HCT116 (cell line): ENCODE measurements at regions not wholly inside any gene's neighbourhood (a gene's known extent, or its start where the extent isn't known, plus 50 kb on each side); places are given as distances from the start of the nearest gene placed in this dataset.

Experiments
- ATAC-seq: fragments of 200-7000 bp; cut with Tn5 transposase; 2 replicates; pipeline ENCODE4 v1.9.1; 2020; ENCODE audit warnings: mild to moderate bottlenecking, moderate library complexity
- BruUV-seq: library from RNA; stranded (reverse); fragments of 400-500 nt; replicated peaks from 2 replicates; lab custom pipeline; 2021; lab: Mats Ljungman, UMichigan
- CTCF ChIA-PET: fragments of 300-600 bp; sonication (Branson Sonifier 250); formaldehyde crosslinking; loops from one replicate; lab custom pipeline; 2021; ENCODE audit warnings: antibody characterized with exemption; lab: Charles Lee
- POLR2A ChIA-PET: fragments of 300-600, 350-600 bp; sonication (Branson Sonifier 250); formaldehyde crosslinking; loops from one replicate; lab custom pipeline; 2021; ENCODE audit warnings: antibody characterized with exemption; lab: Charles Lee
- RAD21 ChIA-PET, 2 experiments: fragments of 300-600 bp; sonication (Branson Sonifier 250); formaldehyde crosslinking; loops; one replicate each; lab custom pipeline; 2023; ENCODE audit warnings: low total read pairs in 2 of 2; ENCODE audit not compliant: uncharacterized antibody in 2 of 2, unreplicated experiment in 2 of 2, low non-redundant PET in 1 of 2; lab: Charles Lee
- DNase-seq: peaks from one replicate; pipeline ENCODE4 v3.0.0-alpha.2; 2010; ENCODE audit warnings: low read depth, low spot score
- H2AFZ ChIP-seq: fragments of 200-600 bp; shearing (Covaris generic), sonication (generic); 2 replicates; pipeline ENCODE4 v1.6.1; 2017; ENCODE audit warnings: low read depth, mixed run types, mixed read lengths, antibody characterized with exemption, low read length; ENCODE audit not compliant: poor library complexity, severe bottlenecking
- H3K27ac ChIP-seq: 2 replicates; pipeline ENCODE4 v1.5.1; 2012; ENCODE audit warnings: low read depth, low read length
- H3K27me3 ChIP-seq: fragments of 200-600 bp; sonication (generic); 2 replicates; pipeline ENCODE4 v1.6.1; 2016; ENCODE audit warnings: mixed run types, low read length, mixed read lengths; ENCODE audit not compliant: insufficient read depth
- H3K36me3 ChIP-seq, 2 experiments: fragments of 200-500 bp in 1 of 2; fragments of 200-600 bp in 1 of 2; sonication (Bioruptor generic) in 1 of 2; sonication (generic) in 1 of 2; 2 replicates each; pipeline versions ENCODE4 v1.5.1 to v1.6.1; 2014 to 2016; ENCODE audit warnings: low read length in 2 of 2, inconsistent platforms in 1 of 2, mixed read lengths in 1 of 2, mixed run types in 1 of 2; ENCODE audit not compliant: insufficient read depth in 2 of 2, control insufficient read depth in 1 of 2
- H3K4me1 ChIP-seq, 2 experiments: fragments of 200-600 bp in 1 of 2; sonication (generic) in 1 of 2; 2 replicates each; pipeline versions ENCODE4 v1.5.1 to v1.6.1; 2012 to 2017; ENCODE audit warnings: low read length in 2 of 2, inconsistent platforms in 1 of 2, mild to moderate bottlenecking in 1 of 2, mixed read lengths in 1 of 2, mixed run types in 1 of 2, moderate library complexity in 1 of 2; ENCODE audit not compliant: insufficient read depth in 2 of 2, control insufficient read depth in 1 of 2
- H3K4me2 ChIP-seq: fragments of 200-600 bp; sonication (generic); 2 replicates; pipeline ENCODE4 v1.6.1; 2017; ENCODE audit warnings: mixed run types, low read length, mixed read lengths
- H3K4me3 ChIP-seq, 2 experiments: fragments of 200-600 bp in 1 of 2; sonication (generic) in 1 of 2; replicated peaks in 1 of 2; 2 replicates each; pipeline ENCODE4 v1.5.1; 2011 to 2016; ENCODE audit warnings: low read length in 2 of 2, control low read depth in 1 of 2, low read depth in 1 of 2, mild to moderate bottlenecking in 1 of 2, mixed read lengths in 1 of 2, mixed run types in 1 of 2
- H3K79me2 ChIP-seq: fragments of 200-600 bp; sonication (generic); 2 replicates; pipeline ENCODE4 v1.6.1; 2017; ENCODE audit warnings: mild to moderate bottlenecking, mixed run types, low read length, moderate library complexity, mixed read lengths; ENCODE audit not compliant: insufficient read depth
- H3K9ac ChIP-seq: fragments of 200-600 bp; sonication (generic); 2 replicates; pipeline ENCODE4 v1.6.1; 2016; ENCODE audit warnings: low read length, mixed read lengths
- H3K9me2 ChIP-seq: fragments of 200-600 bp; sonication (generic), shearing (Covaris generic); 2 replicates; pipeline ENCODE4 v1.6.1; 2017; ENCODE audit warnings: mixed run types, mild to moderate bottlenecking, moderate library complexity; ENCODE audit not compliant: insufficient read depth
- H3K9me3 ChIP-seq, 2 experiments: fragments of 200-500 bp in 1 of 2; fragments of 200-600 bp in 1 of 2; sonication (Bioruptor generic) in 1 of 2; sonication (generic) in 1 of 2; 2 replicates each; pipeline ENCODE4 v1.6.1; 2014 to 2017; ENCODE audit warnings: low read length in 2 of 2, mixed read lengths in 2 of 2, inconsistent platforms in 1 of 2, low read depth in 1 of 2, mild to moderate bottlenecking in 1 of 2, mixed run types in 1 of 2, moderate library complexity in 1 of 2; ENCODE audit not compliant: control insufficient read depth in 1 of 2, insufficient read depth in 1 of 2
- H4K20me1 ChIP-seq: fragments of 200-600 bp; sonication (generic), shearing (Covaris generic); 2 replicates; pipeline ENCODE4 v1.6.1; 2017; ENCODE audit warnings: mixed run types, mild to moderate bottlenecking, moderate library complexity; ENCODE audit not compliant: insufficient read depth
- EGR1 ChIP-seq: IDR thresholded peaks from 2 replicates; pipeline ENCODE4 v1.6.1; 2012; ENCODE audit warnings: low read depth
- ELF1 ChIP-seq: IDR thresholded peaks from 2 replicates; pipeline ENCODE4 v1.6.1; 2012; ENCODE audit warnings: low read depth, borderline replicate concordance
- FOSL1 ChIP-seq: IDR thresholded peaks from 2 replicates; pipeline ENCODE4 v1.6.1; 2012; ENCODE audit warnings: low read depth
- MAX ChIP-seq: IDR thresholded peaks from 2 replicates; pipeline ENCODE4 v1.6.1; 2012
- POLR2A ChIP-seq: IDR thresholded peaks from 2 replicates; pipeline ENCODE4 v1.7.0; 2011; ENCODE audit warnings: borderline replicate concordance; ENCODE audit not compliant: insufficient read depth, insufficient read length; ENCODE audit errors: extremely low read depth
- RAD21 ChIP-seq: IDR thresholded peaks from 2 replicates; pipeline ENCODE4 v1.6.1; 2012; ENCODE audit warnings: low read depth, mild to moderate bottlenecking
- SIN3A ChIP-seq: IDR thresholded peaks from 2 replicates; pipeline ENCODE4 v1.6.1; 2012; ENCODE audit warnings: low read depth
- SP1 ChIP-seq: IDR thresholded peaks from 2 replicates; pipeline ENCODE4 v1.6.1; 2012; ENCODE audit warnings: low read depth
- SRF ChIP-seq: IDR thresholded peaks from 2 replicates; pipeline ENCODE4 v1.6.1; 2012; ENCODE audit warnings: low read depth
- TCF7L2 ChIP-seq: IDR thresholded peaks from 2 replicates; pipeline ENCODE4 v1.7.0; 2011; ENCODE audit warnings: borderline replicate concordance, inconsistent platforms; ENCODE audit not compliant: insufficient read depth, insufficient read length; ENCODE audit errors: extremely low read depth
- ZFX ChIP-seq: fragments of 450-650 bp; IDR thresholded peaks from 2 replicates; pipeline ENCODE4 v1.6.1; 2017
- intact Hi-C: fragments of 100-400 bp; cut with micrococcal nuclease; formaldehyde crosslinking; loops from 2 replicates; pipeline ENCODE4 v1.10.0; 2022
- TF ChIP-seq, protein P1 (sequence below): IDR thresholded peaks from 2 replicates; pipeline ENCODE4 v1.6.1; 2012
- TF ChIP-seq, protein P2 (sequence below), 3 experiments: fragments of 200-600 bp in 1 of 3; sonication (generic) in 1 of 3; IDR thresholded peaks in 2 of 3; conservative IDR thresholded peaks in 1 of 3; 2 replicates each; pipeline ENCODE4 v1.5.1; 2012 to 2017; ENCODE audit warnings: low read depth in 2 of 3, low read length in 2 of 3, antibody characterized with exemption in 1 of 3, borderline replicate concordance in 1 of 3, control low read depth in 1 of 3, mild to moderate bottlenecking in 1 of 3, mixed read lengths in 1 of 3, mixed run types in 1 of 3, moderate library complexity in 1 of 3; ENCODE audit not compliant: insufficient read depth in 1 of 3

GRCh38 chr6:120279466-120280167 lies 930.1 kb upstream of the MAN1A1 start:
- ChIA-PET CTCF (interaction anchor here (0.6 kb wide), 1 partner anchor 310 kb away, joined by 3 read pairs; no protein-coding TSS in a partner anchor), POLR2A (no interaction called here), RAD21 (no interaction called here)
- Histone ChIP-seq H3K27ac (no peak overlapping the region), H2AFZ (no peak overlapping the region), H3K79me2 (no peaks in the 10 kb centered on the region), H4K20me1 (no peaks in the 10 kb centered on the region), H3K9me2 (no peaks in the 10 kb centered on the region), H3K9ac (no peak overlapping the region), H3K36me3 (no peaks in the 10 kb centered on the region), H3K4me3 (no peak overlapping the region), H3K4me1 (no peaks in the 10 kb centered on the region), H3K4me2 (no peak overlapping the region), H3K27me3 (no peaks in the 10 kb centered on the region), H3K9me3 (no peaks in the 10 kb centered on the region)
- no peak for DNase-seq
- no peak for ATAC-seq
- TF ChIP-seq TCF7L2 (no peak), MAX (no peak), SIN3A (no peak), FOSL1 (no peak), EGR1 (no peak), ELF1 (no peak), SRF (no peak), POLR2A (no peak), ZFX (no peak), SP1 (no peak), RAD21 (no peak)
- TF ChIP-seq, protein P1, sequence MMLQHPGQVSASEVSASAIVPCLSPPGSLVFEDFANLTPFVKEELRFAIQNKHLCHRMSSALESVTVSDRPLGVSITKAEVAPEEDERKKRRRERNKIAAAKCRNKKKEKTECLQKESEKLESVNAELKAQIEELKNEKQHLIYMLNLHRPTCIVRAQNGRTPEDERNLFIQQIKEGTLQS = no peak
- TF ChIP-seq, protein P2, sequence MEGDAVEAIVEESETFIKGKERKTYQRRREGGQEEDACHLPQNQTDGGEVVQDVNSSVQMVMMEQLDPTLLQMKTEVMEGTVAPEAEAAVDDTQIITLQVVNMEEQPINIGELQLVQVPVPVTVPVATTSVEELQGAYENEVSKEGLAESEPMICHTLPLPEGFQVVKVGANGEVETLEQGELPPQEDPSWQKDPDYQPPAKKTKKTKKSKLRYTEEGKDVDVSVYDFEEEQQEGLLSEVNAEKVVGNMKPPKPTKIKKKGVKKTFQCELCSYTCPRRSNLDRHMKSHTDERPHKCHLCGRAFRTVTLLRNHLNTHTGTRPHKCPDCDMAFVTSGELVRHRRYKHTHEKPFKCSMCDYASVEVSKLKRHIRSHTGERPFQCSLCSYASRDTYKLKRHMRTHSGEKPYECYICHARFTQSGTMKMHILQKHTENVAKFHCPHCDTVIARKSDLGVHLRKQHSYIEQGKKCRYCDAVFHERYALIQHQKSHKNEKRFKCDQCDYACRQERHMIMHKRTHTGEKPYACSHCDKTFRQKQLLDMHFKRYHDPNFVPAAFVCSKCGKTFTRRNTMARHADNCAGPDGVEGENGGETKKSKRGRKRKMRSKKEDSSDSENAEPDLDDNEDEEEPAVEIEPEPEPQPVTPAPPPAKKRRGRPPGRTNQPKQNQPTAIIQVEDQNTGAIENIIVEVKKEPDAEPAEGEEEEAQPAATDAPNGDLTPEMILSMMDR (IDR thresholded peaks at IDR 0.05 in 2 of 3, conservative IDR thresholded peaks at IDR 0.05 in 1 of 3; ENCODE audit: borderline replicate concordance in 1 of 3, insufficient read depth in 1 of 3, low read depth in 2 of 3, low read length in 2 of 3) = no peak
- intact Hi-C loops = no loop called here
- no TSS peak for BruUV-seq
